ENCODE measurements at regions not wholly inside any gene's neighbourhood (a gene's known extent, or its start where the extent isn't known, plus 50 kb on each side); places are given as distances from the start of the nearest gene placed in this dataset.
"Not testable (repeated sequence)": the region's sequence is repeated elsewhere in the genome, so short reads cannot be mapped to it uniquely, and the experiment has no call there.

DNA sequence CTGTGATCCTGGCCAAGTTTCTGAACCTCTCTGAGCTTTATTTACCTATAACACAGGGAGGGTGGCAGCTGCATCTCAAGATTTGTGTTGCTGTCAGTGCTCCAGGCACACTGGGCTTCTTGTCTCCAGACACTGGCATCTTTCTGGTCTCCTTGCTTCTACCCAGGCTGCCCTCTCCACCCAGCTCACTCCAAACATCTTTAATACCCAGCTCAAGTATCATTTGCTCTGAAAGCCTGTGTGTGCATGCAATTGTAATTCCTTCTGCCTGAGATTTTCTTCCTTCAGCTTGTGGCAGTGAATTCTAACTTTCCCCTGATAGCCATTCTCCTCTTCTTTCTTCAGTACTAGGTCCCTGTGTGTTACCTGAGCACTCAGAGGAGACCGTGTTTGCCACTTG is 50.7 kb upstream of the USP7 start:
- H3K27ac ChIP-seq = no peak overlapping the region
- H3K4me3 ChIP-seq = no peak overlapping the region
- no peaks in the 10 kb centered on the region for H3K4me1 ChIP-seq (ENCODE audit: insufficient read depth)
- intact Hi-C loops (cut with DNase I) = loop anchor here in 1 of 4 donors (10.0 kb wide), 1 partner anchor 440 kb away; no protein-coding TSS in a partner anchor
- DNase-seq = no peak
- no peaks in the 10 kb centered on the region for H3K9me3 ChIP-seq
- no peaks in the 10 kb centered on the region for H3K27me3 ChIP-seq
- no peaks in the 10 kb centered on the region for H3K36me3 ChIP-seq
- WGBS, 3 donors = 92 to 97% (median 92%) methylated on average over 1 of the region's 1 CpG
- TF ChIP-seq, protein P1, sequence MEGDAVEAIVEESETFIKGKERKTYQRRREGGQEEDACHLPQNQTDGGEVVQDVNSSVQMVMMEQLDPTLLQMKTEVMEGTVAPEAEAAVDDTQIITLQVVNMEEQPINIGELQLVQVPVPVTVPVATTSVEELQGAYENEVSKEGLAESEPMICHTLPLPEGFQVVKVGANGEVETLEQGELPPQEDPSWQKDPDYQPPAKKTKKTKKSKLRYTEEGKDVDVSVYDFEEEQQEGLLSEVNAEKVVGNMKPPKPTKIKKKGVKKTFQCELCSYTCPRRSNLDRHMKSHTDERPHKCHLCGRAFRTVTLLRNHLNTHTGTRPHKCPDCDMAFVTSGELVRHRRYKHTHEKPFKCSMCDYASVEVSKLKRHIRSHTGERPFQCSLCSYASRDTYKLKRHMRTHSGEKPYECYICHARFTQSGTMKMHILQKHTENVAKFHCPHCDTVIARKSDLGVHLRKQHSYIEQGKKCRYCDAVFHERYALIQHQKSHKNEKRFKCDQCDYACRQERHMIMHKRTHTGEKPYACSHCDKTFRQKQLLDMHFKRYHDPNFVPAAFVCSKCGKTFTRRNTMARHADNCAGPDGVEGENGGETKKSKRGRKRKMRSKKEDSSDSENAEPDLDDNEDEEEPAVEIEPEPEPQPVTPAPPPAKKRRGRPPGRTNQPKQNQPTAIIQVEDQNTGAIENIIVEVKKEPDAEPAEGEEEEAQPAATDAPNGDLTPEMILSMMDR (IDR thresholded peaks at IDR 0.05) = no peak
- TF ChIP-seq POLR2A (IDR thresholded peaks at IDR 0.05) (no peak), EP300 (IDR thresholded peaks at IDR 0.05) (no peak)

DNA sequence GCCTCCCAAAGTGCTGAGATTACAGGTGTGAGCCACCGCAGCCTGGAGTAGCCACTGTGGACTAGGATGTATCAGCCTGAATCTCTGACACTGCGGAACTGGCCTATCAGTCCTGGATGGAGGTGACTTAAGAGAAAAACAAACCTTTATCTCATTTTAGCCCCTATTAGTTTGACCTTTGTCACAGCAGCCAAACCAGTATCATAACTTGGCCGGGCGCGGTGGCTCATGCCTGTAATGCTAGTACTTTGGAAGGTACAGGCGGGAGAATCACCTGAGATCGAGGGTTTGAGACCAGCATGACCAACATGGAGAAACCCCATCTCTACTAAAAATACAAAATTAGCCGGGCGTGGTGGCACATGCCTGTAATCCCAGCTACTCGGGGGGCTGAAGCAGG is 51.8 kb upstream of the USP7 start:
- no peak for DNase-seq
- Histone ChIP-seq H3K36me3 (no peaks in the 10 kb centered on the region), H3K27me3 (no peaks in the 10 kb centered on the region), H3K4me3 (no peak overlapping the region), H3K9me3 (no peaks in the 10 kb centered on the region), H3K27ac (no peak overlapping the region), H3K4me1 (ENCODE audit: insufficient read depth) (no peaks in the 10 kb centered on the region)
- WGBS, 3 donors = 94 to 95% (median 94%) methylated on average over 10 of the region's 10 CpGs
- TF ChIP-seq EP300 (IDR thresholded peaks at IDR 0.05) (no peak), POLR2A (IDR thresholded peaks at IDR 0.05) (no peak)
- TF ChIP-seq, protein P1 (IDR thresholded peaks at IDR 0.05) = no peak
- intact Hi-C loops (cut with DNase I) = loop anchor here in 1 of 4 donors (10.0 kb wide), 1 partner anchor 441 kb away; no protein-coding TSS in a partner anchor

DNA sequence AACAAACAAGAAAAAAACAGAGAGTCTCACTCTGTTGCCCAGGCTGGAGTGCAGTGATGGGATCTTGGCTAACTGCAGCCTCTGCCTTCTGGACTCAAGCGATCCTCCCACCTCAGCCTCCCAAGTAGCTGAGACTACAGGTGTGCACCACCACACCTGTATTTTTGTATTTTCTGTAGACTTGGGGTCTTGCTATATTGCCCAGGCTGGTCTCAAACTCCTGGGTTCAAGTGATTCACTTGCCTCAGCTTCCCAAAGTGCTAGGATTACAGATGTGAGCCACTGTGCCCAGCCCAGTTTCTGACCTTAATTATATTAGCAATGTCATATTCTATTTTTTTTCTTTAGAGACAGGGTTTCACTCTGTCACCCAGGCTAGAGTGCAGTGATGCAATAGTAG is 52.3 kb upstream of the USP7 start:
- H3K36me3 ChIP-seq; H3K4me3 ChIP-seq; H3K4me1 ChIP-seq (ENCODE audit: insufficient read depth); H3K27me3 ChIP-seq; H3K27ac ChIP-seq; H3K9me3 ChIP-seq; DNase-seq: not testable (repeated sequence)
- intact Hi-C loops (cut with DNase I) = loop anchor here in 1 of 4 donors (10.0 kb wide), 1 partner anchor 441 kb away; no protein-coding TSS in a partner anchor
- WGBS, 3 donors = 97 to 100% (median 100%) methylated on average over 1 of the region's 1 CpG

DNA sequence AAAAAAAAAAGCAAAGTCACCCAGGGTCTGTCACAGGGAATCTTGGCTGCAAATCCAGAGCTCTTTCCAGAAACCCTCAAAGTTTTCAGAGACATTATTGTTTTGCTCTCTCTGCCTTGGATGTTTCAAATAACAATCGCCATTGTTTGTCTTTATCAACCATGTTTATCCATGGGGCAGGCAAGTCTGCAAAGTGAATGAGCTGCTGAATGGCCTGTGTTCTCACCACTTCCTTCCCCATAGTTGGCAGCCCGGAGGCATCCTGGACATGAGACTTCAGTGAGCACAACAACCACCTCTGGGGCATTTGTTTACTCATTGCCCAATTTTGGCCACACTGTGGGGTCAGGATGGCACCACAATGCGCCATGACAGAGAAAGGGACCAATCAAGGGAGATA is 53.1 kb upstream of the USP7 start:
- H3K27ac ChIP-seq = no peak overlapping the region
- no peaks in the 10 kb centered on the region for H3K27me3 ChIP-seq
- no peaks in the 10 kb centered on the region for H3K36me3 ChIP-seq
- DNase-seq = no peak
- H3K4me3 ChIP-seq = no peak overlapping the region
- 49 to 71% (median 58%) methylated on average over 3 of the region's 3 CpGs for WGBS, 3 donors
- TF ChIP-seq POLR2A (IDR thresholded peaks at IDR 0.05) (no peak), EP300 (IDR thresholded peaks at IDR 0.05) (no peak)
- TF ChIP-seq, protein P1 (IDR thresholded peaks at IDR 0.05) = no peak
- intact Hi-C loops (cut with DNase I) = loop anchor here in 1 of 4 donors (10.0 kb wide), 1 partner anchor 442 kb away; no protein-coding TSS in a partner anchor
- no peaks in the 10 kb centered on the region for H3K4me1 ChIP-seq (ENCODE audit: insufficient read depth)
- no peaks in the 10 kb centered on the region for H3K9me3 ChIP-seq

DNA sequence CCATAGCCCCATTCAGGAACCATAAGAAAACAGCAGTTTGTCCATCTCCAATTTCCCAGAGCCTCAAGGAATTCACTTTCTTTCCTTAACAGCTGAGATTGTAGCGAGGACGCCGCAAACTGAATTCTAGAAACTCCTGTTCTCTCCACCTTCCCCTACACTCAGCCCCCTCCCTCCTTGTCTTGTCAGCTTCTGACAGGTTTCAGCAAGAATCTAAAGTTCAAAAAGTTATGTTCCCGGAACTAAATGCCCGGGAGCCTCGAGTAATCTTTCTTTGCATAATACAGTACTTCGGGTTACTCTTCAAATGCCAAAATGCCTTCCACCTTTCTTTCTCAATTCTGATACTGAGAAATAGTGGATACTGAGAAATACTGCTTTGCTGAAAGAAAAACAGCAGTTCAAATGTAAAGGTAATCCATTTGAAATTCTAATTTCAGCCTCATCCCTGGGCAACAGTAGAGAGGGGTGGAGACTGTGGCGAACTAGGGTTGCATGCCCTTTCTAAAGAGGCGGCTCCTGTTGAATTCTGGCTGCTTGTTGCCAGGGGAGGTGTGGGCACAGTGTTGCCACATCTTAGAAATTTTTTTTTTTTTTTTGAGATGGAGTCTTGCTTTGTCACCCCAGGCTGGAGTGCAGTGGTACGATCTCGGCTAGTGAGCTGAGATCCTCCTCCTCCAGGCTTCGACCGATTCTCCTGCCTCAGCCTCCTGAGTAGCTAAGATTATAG is 63.5 kb upstream of the USP7 start:
- no peaks in the 10 kb centered on the region for H3K4me1 ChIP-seq (ENCODE audit: insufficient read depth)
- intact Hi-C loops (cut with DNase I) = no loop called here

DNA sequence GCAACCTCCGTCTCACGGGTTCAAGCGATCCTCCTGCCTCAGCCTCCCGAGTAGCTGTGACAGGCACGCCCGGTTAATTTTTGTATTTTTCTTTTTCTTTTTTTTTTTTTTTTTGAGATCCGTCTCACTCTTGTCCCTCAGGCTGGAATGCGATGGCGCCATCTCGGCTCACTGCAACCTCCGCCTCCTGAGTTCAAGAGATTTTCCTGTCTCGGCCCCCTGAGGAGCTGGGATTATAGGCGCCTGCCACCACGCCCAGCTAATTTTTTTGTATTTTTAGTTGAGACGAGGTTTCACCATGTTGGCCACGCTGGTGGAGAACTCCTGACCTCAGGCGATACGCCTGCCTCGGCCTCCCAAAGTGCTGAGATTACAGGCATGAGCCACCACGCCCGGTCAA is 63.0 kb upstream of the HAPSTR1 start:
- H3K9me3 ChIP-seq; H3K4me3 ChIP-seq; H3K27ac ChIP-seq; DNase-seq; H3K36me3 ChIP-seq; H3K27me3 ChIP-seq; H3K4me1 ChIP-seq (ENCODE audit: insufficient read depth); intact Hi-C loops (cut with DNase I): not testable (repeated sequence)
- WGBS, 3 donors = 84 to 89% (median 88%) methylated on average over 21 of the region's 21 CpGs

More for the DNA sequence above, 63.5 kb upstream of the USP7 start:
- H3K9me3 ChIP-seq = no peaks in the 10 kb centered on the region
- no peak overlapping the region for H3K27ac ChIP-seq
- DNase-seq = no peak
- H3K27me3 ChIP-seq = no peaks in the 10 kb centered on the region
- no peak overlapping the region for H3K4me3 ChIP-seq
- 75 to 83% (median 75%) methylated on average over 13 of the region's 13 CpGs for WGBS, 3 donors
- H3K36me3 ChIP-seq = no peaks in the 10 kb centered on the region
- TF ChIP-seq, protein P1 (IDR thresholded peaks at IDR 0.05) = no peak
- TF ChIP-seq EP300 (IDR thresholded peaks at IDR 0.05) = no peak

Measured in ovary (tissue), 7 donors.